Choroid plexus epithelial cell (primary cell): ENCODE measurements at regions not wholly inside any gene's neighbourhood (a gene's known extent, or its start where the extent isn't known, plus 50 kb on each side); places are given as distances from the start of the nearest gene placed in this dataset.
"Not testable (repeated sequence)": the region's sequence is repeated elsewhere in the genome, so short reads cannot be mapped to it uniquely, and the experiment has no call there.

Experiments
- DNase-seq: peaks from one replicate; pipeline ENCODE4 v3.0.0-alpha.2; 2010; ENCODE audit warnings: low read depth
- H3K4me3 ChIP-seq: 2 replicates; pipeline ENCODE4 v1.5.1; 2011; ENCODE audit warnings: low read depth, mild to moderate bottlenecking, control low read depth, low read length, moderate library complexity
- CTCF ChIP-seq: conservative IDR thresholded peaks from 2 replicates; pipeline ENCODE4 v1.5.1; 2011; ENCODE audit warnings: low read depth, mild to moderate bottlenecking, control low read depth, inconsistent platforms, low read length, moderate library complexity

GRCh38 chr4:127012549-127012948, 620.2 kb upstream of the INTU start:
- no peak for TF ChIP-seq CTCF
- no peak overlapping the region for H3K4me3 ChIP-seq
- DNase-seq: peak; percentile 59

- no peak for DNase-seq
- no peak overlapping the region for H3K4me3 ChIP-seq
- TF ChIP-seq CTCF: no peak
Measured at GRCh38 chr4:127015667-127016117, 617.1 kb upstream of the INTU start.

GRCh38 chr4:127018381-127018780, 614.4 kb upstream of the INTU start:
- TF ChIP-seq CTCF: no peak
- no peak overlapping the region for H3K4me3 ChIP-seq
- DNase-seq: no peak

- not testable (repeated sequence) for DNase-seq
Measured at GRCh38 chr4:127020831-127021230, 611.9 kb upstream of the INTU start.

GRCh38 chr4:127036296-127036695, 596.5 kb upstream of the INTU start:
- TF ChIP-seq CTCF: no peak
- H3K4me3 ChIP-seq: no peak overlapping the region
- DNase-seq: no peak

More at GRCh38 chr4:127020831-127021230, 611.9 kb upstream of the INTU start:
- not testable (repeated sequence) for H3K4me3 ChIP-seq

- H3K4me3 ChIP-seq: no peak overlapping the region
- DNase-seq: no peak
- peak; percentile 36 for TF ChIP-seq CTCF
Measured at GRCh38 chr4:127045861-127046260, 586.9 kb upstream of the INTU start.

GRCh38 chr4:127047930-127048329, 584.8 kb upstream of the INTU start:
- no peak for DNase-seq
- H3K4me3 ChIP-seq: no peak overlapping the region
- no peak for TF ChIP-seq CTCF
